ENCODE measurements at regions not wholly inside any gene's neighbourhood (a gene's known extent, or its start where the extent isn't known, plus 50 kb on each side); places are given as distances from the start of the nearest gene placed in this dataset.
"Not testable (repeated sequence)": the region's sequence is repeated elsewhere in the genome, so short reads cannot be mapped to it uniquely, and the experiment has no call there.

GRCh38 chr5:162796507-162796906 lies 640.9 kb upstream of the CCNG1 start:
- DNase-seq (ENCODE audit: low read depth), result no peak

GRCh38 chr5:162800301-162800700 lies 637.1 kb upstream of the CCNG1 start:
- DNase-seq (ENCODE audit: low read depth), result no peak

- DNase-seq (ENCODE audit: low read depth), result no peak
Measured at GRCh38 chr5:162801235-162801634, 636.2 kb upstream of the CCNG1 start.

- DNase-seq (ENCODE audit: low read depth), result no peak
Measured at GRCh38 chr5:162806195-162806594, 631.2 kb upstream of the CCNG1 start.

- no peak for DNase-seq (ENCODE audit: low read depth)
Measured at GRCh38 chr5:162811071-162811470, 626.3 kb upstream of the CCNG1 start.

GRCh38 chr5:162816816-162817215 lies 620.6 kb upstream of the CCNG1 start:
- no peak for DNase-seq (ENCODE audit: low read depth)

- no peak for DNase-seq (ENCODE audit: low read depth)
Measured at GRCh38 chr5:162817364-162817763, 620.0 kb upstream of the CCNG1 start.

GRCh38 chr5:162821664-162822063 lies 615.7 kb upstream of the CCNG1 start:
- not testable (repeated sequence) for DNase-seq (ENCODE audit: low read depth)

- no peak for DNase-seq (ENCODE audit: low read depth)
Measured at GRCh38 chr5:162824360-162824759, 613.0 kb upstream of the CCNG1 start.

GRCh38 chr5:162837155-162837554 lies 600.2 kb upstream of the CCNG1 start:
- no peak for DNase-seq (ENCODE audit: low read depth)

- no peak for DNase-seq (ENCODE audit: low read depth)
Measured at GRCh38 chr5:162842727-162843126, 594.7 kb upstream of the CCNG1 start.

- no peak for DNase-seq (ENCODE audit: low read depth)
Measured at GRCh38 chr5:162852134-162852533, 585.3 kb upstream of the CCNG1 start.

GRCh38 chr5:162858770-162859169 lies 578.6 kb upstream of the CCNG1 start:
- DNase-seq (ENCODE audit: low read depth), result no peak

- DNase-seq (ENCODE audit: low read depth), result no peak
Measured at GRCh38 chr5:162870966-162871365, 566.4 kb upstream of the CCNG1 start.

- DNase-seq (ENCODE audit: low read depth), result no peak
Measured at GRCh38 chr5:162882629-162883028, 554.8 kb upstream of the CCNG1 start.

GRCh38 chr5:162886717-162887116 lies 550.7 kb upstream of the CCNG1 start:
- no peak for DNase-seq (ENCODE audit: low read depth)

- no peak for DNase-seq (ENCODE audit: low read depth)
Measured at GRCh38 chr5:162888268-162888667, 549.1 kb upstream of the CCNG1 start.

- DNase-seq (ENCODE audit: low read depth), result no peak
Measured at GRCh38 chr5:162911873-162912272, 525.5 kb upstream of the CCNG1 start.

- no peak for DNase-seq (ENCODE audit: low read depth)
Measured at GRCh38 chr5:162916368-162916767, 521.0 kb upstream of the CCNG1 start.

GRCh38 chr5:162929104-162929503 lies 508.3 kb upstream of the CCNG1 start:
- DNase-seq (ENCODE audit: low read depth), result no peak

GRCh38 chr5:162931501-162931900 lies 505.9 kb upstream of the CCNG1 start:
- DNase-seq (ENCODE audit: low read depth), result no peak

GRCh38 chr5:162939991-162940390 lies 497.4 kb upstream of the CCNG1 start:
- DNase-seq (ENCODE audit: low read depth), result no peak

GRCh38 chr5:162948677-162949076 lies 488.7 kb upstream of the CCNG1 start:
- DNase-seq (ENCODE audit: low read depth), result no peak

- DNase-seq (ENCODE audit: low read depth), result no peak
Measured at GRCh38 chr5:162956570-162956969, 480.8 kb upstream of the CCNG1 start.

- not testable (repeated sequence) for DNase-seq (ENCODE audit: low read depth)
Measured at GRCh38 chr5:162964144-162964543, 473.3 kb upstream of the CCNG1 start.
